ENCODE measurements at regions not wholly inside any gene's neighbourhood (a gene's known extent, or its start where the extent isn't known, plus 50 kb on each side); places are given as distances from the start of the nearest gene placed in this dataset.

GRCh38 chr1:29907596-29907995 is 671.3 kb downstream of the PTPRU start:
- no peak for TF ChIP-seq REST (IDR thresholded peaks at IDR 0.05)
- TF ChIP-seq CTCF (IDR thresholded peaks at IDR 0.05; ENCODE audit: low read depth, low read length, missing input control), result no peak
